GM12864 (cell line): ENCODE measurements at regions not wholly inside any gene's neighbourhood (a gene's known extent, or its start where the extent isn't known, plus 50 kb on each side); places are given as distances from the start of the nearest gene placed in this dataset.

ENCODE experiments used
- DNase-seq: peaks from one replicate; pipeline ENCODE4 v3.0.0-alpha.2; 2011; ENCODE audit warnings: low read depth
- H3K4me3 ChIP-seq: 2 replicates; pipeline ENCODE4 v1.5.1; 2011; ENCODE audit warnings: mild to moderate bottlenecking, low read depth, low read length, control low read depth
- TF ChIP-seq, protein P1 (sequence below): IDR thresholded peaks from 2 replicates; pipeline ENCODE4 v1.5.1; 2011; ENCODE audit warnings: low read depth, mild to moderate bottlenecking, moderate library complexity, low read length, control low read depth, inconsistent platforms; ENCODE audit errors: missing control alignments

DNA sequence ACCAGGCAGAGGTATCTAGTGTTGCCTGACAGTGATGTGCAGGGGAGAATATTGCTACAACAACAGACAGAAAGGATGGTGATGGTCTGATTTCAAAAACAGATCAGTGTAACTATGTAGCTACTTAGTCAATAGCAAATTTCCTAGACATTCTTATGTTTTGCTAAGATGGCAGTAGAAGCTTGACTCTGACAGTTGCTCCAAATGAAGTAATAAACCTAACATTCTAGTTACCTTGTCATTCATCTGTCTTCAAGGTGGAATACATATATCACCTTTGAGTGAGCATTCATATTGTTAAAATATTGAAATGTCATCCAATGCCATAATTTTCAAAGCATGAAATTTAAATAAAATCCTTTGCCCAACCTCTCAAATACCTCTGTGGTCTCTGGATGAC, 617.4 kb downstream of the USP25 start:
- TF ChIP-seq, protein P1, sequence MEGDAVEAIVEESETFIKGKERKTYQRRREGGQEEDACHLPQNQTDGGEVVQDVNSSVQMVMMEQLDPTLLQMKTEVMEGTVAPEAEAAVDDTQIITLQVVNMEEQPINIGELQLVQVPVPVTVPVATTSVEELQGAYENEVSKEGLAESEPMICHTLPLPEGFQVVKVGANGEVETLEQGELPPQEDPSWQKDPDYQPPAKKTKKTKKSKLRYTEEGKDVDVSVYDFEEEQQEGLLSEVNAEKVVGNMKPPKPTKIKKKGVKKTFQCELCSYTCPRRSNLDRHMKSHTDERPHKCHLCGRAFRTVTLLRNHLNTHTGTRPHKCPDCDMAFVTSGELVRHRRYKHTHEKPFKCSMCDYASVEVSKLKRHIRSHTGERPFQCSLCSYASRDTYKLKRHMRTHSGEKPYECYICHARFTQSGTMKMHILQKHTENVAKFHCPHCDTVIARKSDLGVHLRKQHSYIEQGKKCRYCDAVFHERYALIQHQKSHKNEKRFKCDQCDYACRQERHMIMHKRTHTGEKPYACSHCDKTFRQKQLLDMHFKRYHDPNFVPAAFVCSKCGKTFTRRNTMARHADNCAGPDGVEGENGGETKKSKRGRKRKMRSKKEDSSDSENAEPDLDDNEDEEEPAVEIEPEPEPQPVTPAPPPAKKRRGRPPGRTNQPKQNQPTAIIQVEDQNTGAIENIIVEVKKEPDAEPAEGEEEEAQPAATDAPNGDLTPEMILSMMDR: no peak

DNA sequence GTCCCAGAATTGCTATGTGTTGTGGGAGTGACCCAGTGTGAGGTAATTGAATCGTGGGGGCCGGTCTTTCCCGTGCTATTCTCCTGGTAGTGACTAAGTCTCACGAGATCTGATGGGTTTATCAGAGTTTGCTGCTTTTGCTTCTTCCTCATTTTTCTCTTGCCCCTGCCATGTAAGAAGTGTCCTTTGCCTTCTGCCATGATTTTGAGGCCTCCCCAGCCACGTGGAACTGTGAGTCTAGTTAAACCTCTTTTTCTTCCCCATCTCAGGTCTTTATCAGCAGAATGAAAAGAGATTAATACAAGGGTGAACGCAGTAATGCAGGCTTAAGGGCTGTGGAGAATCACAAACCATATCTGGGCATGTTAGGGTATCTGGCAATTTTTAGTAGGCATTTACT, 624.0 kb downstream of the USP25 start:
- H3K4me3 ChIP-seq: no peak overlapping the region
- DNase-seq: no peak
- TF ChIP-seq, protein P1: no peak

More for the DNA sequence above, 617.4 kb downstream of the USP25 start:
- H3K4me3 ChIP-seq: no peak overlapping the region
- no peak for DNase-seq

DNA sequence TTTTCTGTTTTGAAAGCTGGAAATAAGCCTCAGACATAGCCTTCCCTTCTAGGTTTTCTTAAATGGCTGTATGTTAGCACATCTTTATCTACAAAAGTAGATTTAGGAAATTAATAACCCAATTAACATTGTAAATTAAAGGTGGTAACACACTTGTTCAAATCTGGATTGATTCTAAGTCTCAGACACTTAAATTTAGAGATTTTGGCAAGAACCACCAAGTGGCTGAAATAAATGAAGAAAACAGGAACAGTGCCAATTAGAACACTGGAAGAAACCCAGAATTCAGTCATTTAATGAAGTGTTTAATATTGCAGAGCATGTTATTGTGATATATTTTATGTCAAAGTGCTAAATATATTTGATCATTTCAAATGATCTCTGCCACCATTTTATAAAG, 628.2 kb downstream of the USP25 start:
- DNase-seq: no peak
- no peak overlapping the region for H3K4me3 ChIP-seq
- TF ChIP-seq, protein P1: no peak

DNA sequence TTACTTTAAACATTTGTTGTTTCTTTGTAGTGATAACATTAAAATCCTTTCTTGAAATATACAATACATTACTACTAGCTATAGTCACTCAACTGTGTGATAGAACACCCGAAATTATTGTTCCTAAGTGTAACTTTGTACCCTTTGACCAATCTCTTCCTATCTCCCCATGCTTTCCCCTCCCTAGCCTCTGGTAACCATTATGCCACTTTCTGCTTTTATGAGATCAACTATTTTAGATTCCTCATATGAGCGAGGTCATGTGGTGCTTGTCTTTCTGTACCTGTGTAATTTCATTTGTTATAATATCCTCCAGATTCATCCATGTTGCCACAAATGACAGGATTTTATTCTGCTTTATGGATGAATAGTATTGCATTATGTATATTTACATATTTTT, 629.0 kb downstream of the USP25 start:
- TF ChIP-seq, protein P1: no peak
- DNase-seq: no peak

DNA sequence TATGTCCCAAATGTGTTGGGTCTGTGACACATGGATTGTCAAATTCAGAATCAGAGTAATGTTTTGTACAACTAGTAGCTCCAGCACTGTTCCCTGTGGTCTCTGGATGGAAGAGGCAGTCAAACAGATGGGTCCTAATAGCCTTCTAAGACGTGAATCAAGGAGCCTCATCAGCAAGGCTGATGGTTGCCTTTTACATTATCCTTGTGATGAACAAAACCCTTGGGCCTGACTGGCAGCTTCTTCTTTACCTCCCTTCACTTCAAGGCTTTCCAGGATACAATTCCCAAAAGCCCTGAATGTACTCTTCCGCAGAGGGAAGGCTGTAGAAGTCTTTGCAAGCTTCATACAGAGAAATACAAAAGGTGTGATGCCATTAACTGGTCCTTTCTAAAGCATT, 633.3 kb downstream of the USP25 start:
- TF ChIP-seq, protein P1: no peak
- DNase-seq: no peak
- H3K4me3 ChIP-seq: no peak overlapping the region

More for the DNA sequence above, 629.0 kb downstream of the USP25 start:
- no peak overlapping the region for H3K4me3 ChIP-seq

DNA sequence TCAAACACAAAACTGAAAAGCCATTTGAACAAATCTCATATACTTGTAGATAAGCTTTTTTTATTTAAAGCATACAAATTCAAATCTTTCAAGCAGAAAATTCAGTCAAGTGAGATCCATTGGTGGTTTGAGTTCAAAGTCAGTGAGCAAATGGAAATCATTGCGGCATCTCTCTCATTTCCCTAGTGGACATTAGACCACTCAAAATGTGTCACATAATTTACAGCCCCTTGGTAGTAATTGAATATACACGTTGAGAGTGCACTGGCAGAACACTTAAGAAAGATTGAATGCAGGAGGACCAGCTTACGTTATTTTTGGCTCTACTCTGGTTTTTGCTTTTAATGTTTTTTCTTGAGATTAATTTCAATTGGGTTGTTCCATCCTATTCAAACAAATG, 633.7 kb downstream of the USP25 start:
- H3K4me3 ChIP-seq: no peak overlapping the region
- TF ChIP-seq, protein P1: no peak
- DNase-seq: no peak

DNA sequence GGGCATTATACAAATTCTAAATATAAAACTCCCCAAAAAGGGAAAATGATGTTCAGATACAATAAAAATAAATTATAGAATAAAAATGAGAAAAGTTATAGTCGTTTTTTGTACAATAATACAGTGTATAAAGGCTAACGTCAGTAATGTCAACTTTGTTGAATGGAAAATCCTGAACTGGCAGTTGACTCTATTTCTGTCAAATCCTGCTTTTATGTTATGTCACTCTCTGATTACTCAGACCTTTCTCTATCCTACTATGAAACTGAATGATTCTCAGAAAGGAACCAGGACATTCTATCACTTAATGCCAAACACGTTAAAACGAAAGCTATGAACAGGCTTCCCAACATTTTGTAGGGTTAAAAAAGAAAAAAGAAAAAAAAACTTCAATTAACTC, 636.4 kb downstream of the USP25 start:
- TF ChIP-seq, protein P1: no peak
- no peak for DNase-seq
- H3K4me3 ChIP-seq: no peak overlapping the region
